ENCODE measurements at regions not wholly inside any gene's neighbourhood (a gene's known extent, or its start where the extent isn't known, plus 50 kb on each side); places are given as distances from the start of the nearest gene placed in this dataset.

DNA sequence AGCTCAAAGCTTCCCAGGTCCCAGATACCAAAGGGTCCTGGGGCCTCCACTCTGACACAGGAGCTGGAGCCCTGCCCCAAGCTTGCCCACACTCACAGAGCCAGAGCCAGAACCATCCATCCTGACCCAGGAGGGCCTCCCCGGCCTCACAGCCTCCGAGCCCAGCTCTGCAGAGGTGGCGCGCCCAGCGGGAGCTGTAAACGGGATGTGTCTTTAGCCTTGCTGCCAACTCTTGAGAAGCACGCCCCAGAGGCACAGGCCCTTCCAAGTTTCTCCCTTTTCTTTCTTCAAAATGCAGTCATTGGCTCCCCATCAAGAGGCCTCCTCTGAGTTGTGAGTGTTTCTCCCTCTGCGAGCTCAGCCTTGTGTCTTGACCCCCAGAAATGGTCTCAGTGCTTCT lies 75.0 kb downstream of the PDGFA start:
- TF ChIP-seq, protein P1, sequence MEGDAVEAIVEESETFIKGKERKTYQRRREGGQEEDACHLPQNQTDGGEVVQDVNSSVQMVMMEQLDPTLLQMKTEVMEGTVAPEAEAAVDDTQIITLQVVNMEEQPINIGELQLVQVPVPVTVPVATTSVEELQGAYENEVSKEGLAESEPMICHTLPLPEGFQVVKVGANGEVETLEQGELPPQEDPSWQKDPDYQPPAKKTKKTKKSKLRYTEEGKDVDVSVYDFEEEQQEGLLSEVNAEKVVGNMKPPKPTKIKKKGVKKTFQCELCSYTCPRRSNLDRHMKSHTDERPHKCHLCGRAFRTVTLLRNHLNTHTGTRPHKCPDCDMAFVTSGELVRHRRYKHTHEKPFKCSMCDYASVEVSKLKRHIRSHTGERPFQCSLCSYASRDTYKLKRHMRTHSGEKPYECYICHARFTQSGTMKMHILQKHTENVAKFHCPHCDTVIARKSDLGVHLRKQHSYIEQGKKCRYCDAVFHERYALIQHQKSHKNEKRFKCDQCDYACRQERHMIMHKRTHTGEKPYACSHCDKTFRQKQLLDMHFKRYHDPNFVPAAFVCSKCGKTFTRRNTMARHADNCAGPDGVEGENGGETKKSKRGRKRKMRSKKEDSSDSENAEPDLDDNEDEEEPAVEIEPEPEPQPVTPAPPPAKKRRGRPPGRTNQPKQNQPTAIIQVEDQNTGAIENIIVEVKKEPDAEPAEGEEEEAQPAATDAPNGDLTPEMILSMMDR (IDR thresholded peaks at IDR 0.05; ENCODE audit: low read depth, low read length, missing control alignments), result no peak
- no peak for DNase-seq
- in situ Hi-C loops (cut with HindIII; ENCODE audit: low pct_ligation_motif_present, low sequenced_read_pairs), result no loop called here
- H3K27ac ChIP-seq, result no peak overlapping the region
- H3K4me3 ChIP-seq (ENCODE audit: low read depth, low read length), result no peak overlapping the region
- no peaks in the 10 kb centered on the region for H3K27me3 ChIP-seq (replicated peaks)
- no peaks in the 10 kb centered on the region for H3K36me3 ChIP-seq (replicated peaks)

DNA sequence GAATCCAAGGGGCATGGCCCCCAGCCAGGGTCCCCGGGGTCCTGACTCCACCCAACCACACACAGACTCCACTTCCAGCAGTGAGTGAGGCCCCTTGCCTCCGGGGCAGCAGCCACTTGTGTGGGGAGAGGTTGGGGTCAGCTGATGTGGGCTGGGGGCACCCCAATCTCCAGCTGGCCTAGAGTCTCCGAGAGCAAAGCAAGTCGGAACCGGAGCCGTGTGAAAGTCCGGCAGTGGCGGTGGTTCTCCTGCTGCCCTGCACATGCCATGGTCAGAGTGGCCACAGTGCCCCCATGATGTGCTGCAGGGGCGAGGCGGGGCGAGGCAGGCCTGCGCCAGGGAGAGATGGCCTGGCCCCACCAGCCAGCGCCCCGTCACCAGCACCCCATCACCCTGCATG lies 74.6 kb downstream of the PDGFA start:
- Histone ChIP-seq H3K27ac (no peak overlapping the region), H3K36me3 (replicated peaks) (no peaks in the 10 kb centered on the region), H3K4me3 (ENCODE audit: low read depth, low read length) (no peak overlapping the region), H3K27me3 (replicated peaks) (no peaks in the 10 kb centered on the region)
- DNase-seq, result no peak
- in situ Hi-C loops (cut with HindIII; ENCODE audit: low pct_ligation_motif_present, low sequenced_read_pairs), result no loop called here
- TF ChIP-seq, protein P1 (IDR thresholded peaks at IDR 0.05; ENCODE audit: low read depth, low read length, missing control alignments), result no peak

DNA sequence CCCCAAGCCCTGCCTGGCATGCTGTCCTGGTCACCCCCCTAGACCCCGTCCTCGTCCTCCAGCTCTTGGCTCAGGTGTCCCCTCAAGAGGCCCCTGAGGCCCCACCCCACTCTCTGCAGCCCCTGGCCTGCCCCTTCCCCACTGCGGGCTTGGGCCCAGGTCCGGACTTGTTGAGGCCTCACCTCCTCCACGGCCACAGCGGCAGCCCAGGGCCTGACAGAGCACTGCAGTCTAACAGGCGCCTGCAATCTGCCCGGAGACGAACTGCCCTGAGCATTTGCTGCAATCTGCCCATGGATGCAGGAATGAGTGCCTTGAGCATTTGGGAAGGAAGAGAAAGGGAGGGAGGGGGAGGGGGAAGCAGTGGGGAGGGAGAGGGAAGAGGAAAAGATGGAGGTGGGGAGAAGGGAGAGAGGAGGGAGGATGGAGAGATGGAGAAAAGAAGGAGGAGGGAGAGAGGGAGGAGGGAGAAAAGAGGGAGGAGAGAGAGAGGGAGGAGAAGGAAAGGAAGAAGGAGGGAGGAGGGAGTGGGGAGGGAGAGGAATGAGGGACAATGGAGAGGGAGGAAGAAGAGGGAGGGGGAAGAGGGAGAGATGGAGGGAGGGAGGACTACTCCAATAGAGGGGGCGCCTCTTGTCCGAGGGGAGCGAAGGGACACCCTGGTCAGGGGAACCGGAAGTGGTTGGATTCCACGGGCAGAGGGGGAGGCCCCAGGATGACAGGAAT lies 73.9 kb downstream of the PDGFA start:
- H3K4me3 ChIP-seq (ENCODE audit: low read depth, low read length), result no peak overlapping the region
- no peaks in the 10 kb centered on the region for H3K36me3 ChIP-seq (replicated peaks)
- no peaks in the 10 kb centered on the region for H3K27me3 ChIP-seq (replicated peaks)
- no peak overlapping the region for H3K27ac ChIP-seq
- DNase-seq, result no peak
- TF ChIP-seq, protein P1 (IDR thresholded peaks at IDR 0.05; ENCODE audit: low read depth, low read length, missing control alignments), result no peak
- in situ Hi-C loops (cut with HindIII; ENCODE audit: low pct_ligation_motif_present, low sequenced_read_pairs), result no loop called here

DNA sequence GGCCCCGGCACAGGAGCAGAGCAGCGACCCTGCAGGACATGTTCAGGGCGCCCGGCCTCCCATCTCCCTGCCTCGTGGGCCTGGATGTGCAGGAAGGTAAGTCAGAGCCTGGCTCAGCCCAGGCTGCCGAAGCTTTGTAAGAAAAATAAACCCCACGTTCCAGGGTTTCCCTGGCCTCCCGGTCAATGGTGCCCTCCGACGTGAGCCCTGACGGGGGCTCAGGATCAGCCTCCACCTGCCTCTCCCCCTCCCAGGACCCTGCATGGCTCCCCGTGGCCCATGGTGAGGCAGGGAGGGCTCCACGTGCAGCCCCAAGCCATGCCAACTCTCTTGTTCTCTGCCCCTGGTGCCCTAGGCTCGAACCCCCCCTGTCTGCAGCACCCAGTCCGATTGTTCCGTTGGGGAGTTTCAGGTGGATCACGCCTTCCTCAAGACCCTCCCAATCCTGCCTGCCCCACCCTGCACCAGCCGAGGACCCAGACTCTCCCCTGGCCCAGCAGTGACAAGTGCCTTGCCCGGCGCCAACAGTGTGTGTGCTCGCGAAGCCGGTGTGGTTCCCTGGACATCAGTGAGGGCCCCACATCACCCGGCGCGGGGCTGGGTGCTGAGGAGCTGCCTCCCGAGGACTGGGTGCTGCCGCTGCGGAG lies 73.2 kb downstream of the PDGFA start:
- TF ChIP-seq, protein P1 (IDR thresholded peaks at IDR 0.05; ENCODE audit: low read depth, low read length, missing control alignments), result no peak
- Histone ChIP-seq H3K36me3 (replicated peaks) (no peaks in the 10 kb centered on the region), H3K4me3 (ENCODE audit: low read depth, low read length) (no peak overlapping the region), H3K27ac (no peak overlapping the region), H3K27me3 (replicated peaks) (no peaks in the 10 kb centered on the region)
- DNase-seq, result no peak
- in situ Hi-C loops (cut with HindIII; ENCODE audit: low pct_ligation_motif_present, low sequenced_read_pairs), result no loop called here

Measured in brain microvascular endothelial cell (primary cell).